ENCODE measurements at regions not wholly inside any gene's neighbourhood (a gene's known extent, or its start where the extent isn't known, plus 50 kb on each side); places are given as distances from the start of the nearest gene placed in this dataset.
A peak's percentile ranks its signal among the peaks of the same experiment; 100 is the strongest.

DNA sequence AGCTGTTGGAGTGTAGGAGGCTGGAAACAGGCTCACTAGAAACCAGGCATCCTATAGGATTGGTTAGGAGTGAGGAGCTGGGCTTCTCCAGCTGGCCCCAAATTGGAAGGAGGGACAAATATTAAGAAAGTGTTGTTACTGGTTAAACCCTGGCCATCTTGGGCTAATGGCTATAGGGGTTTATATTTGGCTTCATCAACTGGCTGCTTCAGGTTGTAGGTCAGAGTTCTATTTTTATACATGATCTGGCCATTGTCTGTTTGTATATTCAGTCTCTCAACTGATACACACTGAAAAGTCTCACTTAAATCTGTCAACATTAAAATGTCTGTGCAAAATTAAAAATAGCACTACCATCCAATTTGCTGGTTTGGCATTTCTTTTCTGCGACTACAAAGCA, 70.2 kb upstream of the ARRDC4 start:
- Mint-ChIP-seq H3K27ac (no peak overlapping the region), H3K4me1 (no peaks in the 10 kb centered on the region), H3K9me3 (no peaks in the 10 kb centered on the region), H3K36me3 (no peaks in the 10 kb centered on the region), H3K27me3 (peaks cover 15 to 25% of the 10 kb centered on the region in 2 donors), H3K4me3 (no peak overlapping the region)
- no peak for ATAC-seq (replicated peaks)
- DNase-seq, result no peak

DNA sequence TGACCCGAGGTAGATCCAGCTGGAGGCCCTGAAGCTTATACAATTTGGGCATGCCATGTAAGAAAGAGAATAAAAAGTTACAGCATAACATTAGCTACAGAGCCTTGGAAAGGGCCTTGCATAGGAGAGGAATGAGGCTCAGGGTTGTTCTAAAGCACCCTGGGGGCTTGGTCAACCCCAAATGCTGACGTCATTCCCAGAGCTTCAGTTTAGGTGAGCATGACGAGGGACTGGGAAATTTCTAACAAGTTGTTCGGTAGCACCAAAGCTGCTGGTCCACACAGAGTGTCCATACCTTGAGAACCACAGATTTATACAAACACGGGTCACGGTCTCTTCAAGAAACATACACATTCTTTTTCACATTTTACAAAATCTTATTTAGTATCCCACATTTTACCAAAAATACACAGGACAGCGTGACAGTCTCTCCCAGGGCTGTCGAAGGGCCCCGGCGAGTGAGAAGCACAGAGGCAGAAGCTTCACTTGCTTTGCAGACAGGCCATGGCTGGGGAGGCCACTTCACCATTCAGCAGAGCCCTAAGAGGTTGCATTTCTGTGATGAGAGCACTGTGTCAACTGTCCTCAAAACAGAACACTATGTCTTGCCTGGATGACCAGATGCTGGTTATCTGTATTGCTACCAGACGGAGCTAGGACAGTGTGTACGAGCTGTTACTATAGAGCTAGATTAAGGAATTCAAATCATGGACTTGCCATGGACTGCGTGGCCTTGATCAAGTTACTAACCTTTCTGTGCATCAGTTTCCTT, 68.2 kb upstream of the ARRDC4 start:
- Mint-ChIP-seq H3K36me3 (no peaks in the 10 kb centered on the region), H3K9me3 (no peaks in the 10 kb centered on the region), H3K27ac (no peak overlapping the region), H3K4me1 (no peaks in the 10 kb centered on the region), H3K27me3 (peaks cover 15 to 25% of the 10 kb centered on the region in 2 donors), H3K4me3 (no peak overlapping the region)
- ATAC-seq (replicated peaks) (no peak), DNase-seq (no peak)

DNA sequence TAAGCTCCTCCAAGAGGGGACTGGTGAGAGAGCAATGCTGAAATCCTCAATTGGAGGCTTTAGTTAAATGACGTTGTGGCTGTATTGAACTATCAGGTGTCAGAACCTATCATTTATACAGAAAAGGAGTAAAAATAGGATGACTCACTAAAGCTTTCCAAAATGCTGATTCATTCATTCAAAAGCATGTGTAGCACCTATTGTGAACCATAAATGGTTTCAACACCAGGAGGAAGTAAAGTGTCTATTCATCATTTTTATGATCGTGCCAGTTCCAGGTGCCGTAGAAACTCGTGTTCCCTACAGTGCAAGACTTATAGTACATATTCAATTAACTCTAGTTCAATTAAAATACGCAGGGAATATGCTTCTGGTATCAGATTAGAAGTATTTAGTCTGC, 66.5 kb upstream of the ARRDC4 start:
- Mint-ChIP-seq H3K4me3 (no peak overlapping the region), H3K27me3 (peaks cover 9 to 17% of the 10 kb centered on the region in 2 donors), H3K36me3 (no peaks in the 10 kb centered on the region), H3K4me1 (no peaks in the 10 kb centered on the region), H3K27ac (no peak overlapping the region), H3K9me3 (no peaks in the 10 kb centered on the region)
- DNase-seq (no peak), ATAC-seq (replicated peaks) (no peak)

DNA sequence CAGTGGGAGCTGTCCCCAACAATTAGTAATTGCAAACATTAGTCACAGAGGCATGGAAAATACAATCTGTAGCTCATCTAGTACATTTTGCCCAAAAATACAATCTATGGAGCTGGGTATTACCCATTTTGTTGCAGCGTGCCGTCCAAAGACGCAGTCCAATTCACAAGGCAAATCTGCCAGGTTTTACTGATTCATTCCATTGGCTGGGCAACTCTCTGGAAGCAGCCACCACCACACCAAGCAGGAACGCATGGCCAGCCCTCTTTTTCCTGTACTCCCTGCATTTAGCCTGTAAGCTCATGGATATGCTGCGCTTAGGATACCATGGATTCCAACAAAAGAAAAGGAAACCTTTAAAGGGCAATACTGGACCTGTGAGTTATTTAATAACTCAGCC, 60.5 kb upstream of the ARRDC4 start:
- peaks cover 0 to 2% of the 10 kb centered on the region in 2 donors for H3K4me1 Mint-ChIP-seq
- H3K4me3 Mint-ChIP-seq, result no peak overlapping the region
- no peak for ATAC-seq (replicated peaks)
- H3K27ac Mint-ChIP-seq, result no peak overlapping the region
- H3K27me3 Mint-ChIP-seq, result peaks cover 31 to 35% of the 10 kb centered on the region in 2 donors
- H3K9me3 Mint-ChIP-seq, result no peaks in the 10 kb centered on the region
- H3K36me3 Mint-ChIP-seq, result no peaks in the 10 kb centered on the region
- no peak for DNase-seq

DNA sequence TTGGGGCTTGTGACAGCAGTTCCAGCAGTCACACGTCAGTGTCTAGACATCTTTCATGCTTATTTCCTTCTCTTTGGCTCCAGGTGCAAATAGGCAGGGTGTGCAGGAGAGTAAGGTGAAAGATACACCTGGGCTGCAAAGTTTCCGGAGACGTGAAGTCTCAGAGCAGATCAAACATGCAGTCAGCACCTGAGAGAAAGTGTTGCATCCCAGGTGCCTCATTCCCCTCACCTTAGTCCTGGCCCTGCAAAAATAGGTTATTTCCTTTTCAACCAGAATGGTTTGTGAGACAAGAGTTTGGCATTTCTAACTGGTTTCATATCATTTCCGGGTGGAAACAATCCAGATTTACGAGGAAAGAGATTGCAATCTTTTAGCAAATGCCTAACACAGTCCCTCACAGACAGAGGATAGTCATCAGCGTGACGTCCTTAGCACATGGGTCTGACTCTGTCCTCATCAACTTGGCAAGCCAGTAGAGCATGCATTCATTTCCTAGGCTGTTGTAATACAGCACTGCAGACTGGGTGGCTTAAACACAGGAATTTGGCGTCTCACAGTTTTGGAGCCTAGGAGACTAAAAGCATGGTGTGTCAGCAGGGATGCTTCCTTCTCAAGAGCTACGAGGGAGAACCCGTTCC, 58.2 kb upstream of the ARRDC4 start:
- H3K27ac Mint-ChIP-seq, result no peak overlapping the region
- ATAC-seq (replicated peaks) (no peak), DNase-seq (no peak)
- H3K36me3 Mint-ChIP-seq, result no peaks in the 10 kb centered on the region
- H3K27me3 Mint-ChIP-seq, result peaks cover 40 to 53% of the 10 kb centered on the region in 2 donors
- peaks cover 0 to 2% of the 10 kb centered on the region in 2 donors for H3K4me1 Mint-ChIP-seq
- no peaks in the 10 kb centered on the region for H3K9me3 Mint-ChIP-seq
- H3K4me3 Mint-ChIP-seq, result no peak overlapping the region

DNA sequence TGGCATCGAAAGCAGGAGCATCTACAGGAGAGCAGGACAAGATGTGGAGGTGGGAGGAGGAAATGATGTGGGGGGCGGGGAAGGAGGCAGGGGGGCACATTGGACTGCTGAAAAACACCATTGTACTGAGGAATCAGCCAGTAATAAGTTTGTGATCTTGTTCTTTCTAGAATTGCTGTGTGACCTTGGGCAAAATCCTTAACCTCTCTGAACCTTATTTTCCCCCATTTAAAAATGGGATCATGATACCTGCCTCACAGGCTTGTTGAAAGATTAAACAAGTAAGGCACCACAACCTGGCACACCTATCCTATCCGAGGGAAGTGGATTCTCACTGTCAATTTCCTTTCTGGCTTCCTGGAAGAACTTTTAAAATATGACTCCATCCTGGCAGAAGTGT, 56.9 kb upstream of the ARRDC4 start:
- no peaks in the 10 kb centered on the region for H3K9me3 Mint-ChIP-seq
- peaks cover 0 to 2% of the 10 kb centered on the region in 2 donors for H3K4me1 Mint-ChIP-seq
- no peak overlapping the region for H3K4me3 Mint-ChIP-seq

DNA sequence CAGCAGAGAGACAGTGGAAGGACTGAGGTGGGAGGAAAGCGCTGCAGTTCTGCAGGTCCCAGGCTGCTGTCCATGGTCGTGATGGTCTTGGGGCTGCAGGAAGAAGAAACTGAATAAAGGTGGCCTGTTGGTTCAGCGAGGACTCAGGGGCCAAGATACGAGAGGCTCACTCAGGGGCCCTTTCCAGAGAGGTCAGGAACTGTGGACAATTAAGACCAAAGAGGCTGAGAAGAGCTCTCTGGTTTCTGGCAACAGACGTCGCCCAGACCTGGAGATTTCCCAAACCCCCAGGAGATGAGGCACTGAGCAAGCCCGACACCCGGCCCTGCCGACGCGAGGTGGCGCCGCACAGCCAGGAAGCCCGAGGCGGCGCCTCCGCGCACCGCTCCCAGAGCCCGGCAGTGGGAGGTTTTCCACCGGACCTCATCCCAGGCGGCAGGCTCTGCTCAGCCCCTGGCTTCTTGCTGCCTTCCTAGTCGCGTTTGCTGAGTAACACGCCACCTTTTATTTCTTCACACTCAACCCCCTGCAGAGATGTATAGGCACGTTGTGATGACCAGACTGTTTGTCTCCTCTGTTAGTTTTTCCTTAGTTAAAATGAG, 56.4 kb upstream of the ARRDC4 start:
- H3K4me3 Mint-ChIP-seq, result no peak overlapping the region
- ATAC-seq (replicated peaks) (peak; percentile 66 to 68), DNase-seq (no peak)
- H3K27ac Mint-ChIP-seq, result no peak overlapping the region
- peaks cover 0 to 2% of the 10 kb centered on the region in 2 donors for H3K4me1 Mint-ChIP-seq
- H3K9me3 Mint-ChIP-seq, result no peaks in the 10 kb centered on the region
- H3K36me3 Mint-ChIP-seq, result no peaks in the 10 kb centered on the region
- H3K27me3 Mint-ChIP-seq, result peaks cover 40 to 53% of the 10 kb centered on the region in 2 donors

More for the DNA sequence above, 56.9 kb upstream of the ARRDC4 start:
- peaks cover 40 to 53% of the 10 kb centered on the region in 2 donors for H3K27me3 Mint-ChIP-seq
- ATAC-seq (replicated peaks) (no peak), DNase-seq (no peak)
- H3K36me3 Mint-ChIP-seq, result no peaks in the 10 kb centered on the region
- no peak overlapping the region for H3K27ac Mint-ChIP-seq

DNA sequence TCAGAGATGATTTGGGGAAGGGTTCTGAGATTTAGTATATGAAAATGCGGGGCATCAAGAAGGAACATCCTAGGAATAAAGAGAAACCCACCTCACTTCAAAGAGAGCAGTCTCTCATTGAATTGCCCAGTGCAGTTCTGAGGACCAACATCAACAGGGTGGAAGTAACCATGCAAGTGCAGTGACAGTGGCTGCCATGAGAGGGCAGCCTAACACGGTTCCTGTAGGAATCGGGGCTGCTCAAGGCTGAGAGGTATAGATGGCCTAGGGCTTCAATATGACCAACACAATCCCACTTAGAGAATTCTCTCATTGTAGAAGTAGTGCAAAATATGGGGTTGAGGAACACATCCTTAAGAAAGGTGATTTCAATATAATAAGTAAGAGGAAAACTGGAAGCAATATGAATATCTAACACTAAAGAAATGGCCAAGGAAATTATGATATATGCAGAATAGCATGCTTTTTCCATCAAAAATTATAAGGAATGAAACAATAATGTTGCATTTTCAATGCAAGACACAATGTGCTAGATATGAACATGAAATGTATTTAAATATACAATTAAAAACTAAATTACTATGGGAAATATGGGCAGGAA, 51.1 kb upstream of the ARRDC4 start:
- Mint-ChIP-seq H3K4me3 (no peak overlapping the region), H3K4me1 (no peaks in the 10 kb centered on the region), H3K36me3 (no peaks in the 10 kb centered on the region), H3K9me3 (no peaks in the 10 kb centered on the region), H3K27ac (no peak overlapping the region), H3K27me3 (peaks cover 24 to 26% of the 10 kb centered on the region in 2 donors)
- ATAC-seq (replicated peaks) (peak; percentile 91 to 93), DNase-seq (peak; percentile 26)

Measured in stimulated activated naive B cell treated with anti-CD40 and anti-IgM and Interleukin-4, amounts not matched to agents 10 μg/mL and 1 μg/mL and 100 μg/mL, for 72 hours (primary cell).